ENCODE measurements at regions not wholly inside any gene's neighbourhood (a gene's known extent, or its start where the extent isn't known, plus 50 kb on each side); places are given as distances from the start of the nearest gene placed in this dataset.

- intact Hi-C loops (cut with DNase I), result no loop called here
- 0% methylated on average over 1 of the region's 4 CpGs for WGBS (ENCODE audit: insufficient coverage, low coverage, low lambda C conversion rate, missing lambda C conversion rate)
Measured at GRCh38 chr13:79043208-79043607, 362.8 kb downstream of the RBM26 start.

GRCh38 chr13:79037197-79037596 is 368.9 kb downstream of the RBM26 start:
- no peak for TF ChIP-seq CTCF (IDR thresholded peaks at IDR 0.05)
- TF ChIP-seq POLR2A (IDR thresholded peaks at IDR 0.05), result no peak
- H3K4me3 ChIP-seq, result no peak overlapping the region
- H3K9me3 ChIP-seq, result no peaks in the 10 kb centered on the region
- no peaks in the 10 kb centered on the region for H3K4me1 ChIP-seq
- H3K27me3 ChIP-seq, result no peaks in the 10 kb centered on the region
- no peak for DNase-seq
- ATAC-seq, result no peak
- intact Hi-C loops (cut with DNase I), result no loop called here
- H3K36me3 ChIP-seq, result no peaks in the 10 kb centered on the region
- H3K27ac ChIP-seq, result no peak overlapping the region
- 40% methylated on average over 1 of the region's 1 CpG for WGBS (ENCODE audit: insufficient coverage, low coverage, low lambda C conversion rate, missing lambda C conversion rate)

More at GRCh38 chr13:79043208-79043607, 362.8 kb downstream of the RBM26 start:
- Histone ChIP-seq H3K9me3 (no peaks in the 10 kb centered on the region), H3K36me3 (no peaks in the 10 kb centered on the region), H3K27me3 (no peaks in the 10 kb centered on the region), H3K27ac (no peak overlapping the region), H3K4me1 (no peaks in the 10 kb centered on the region), H3K4me3 (no peak overlapping the region)
- no peak for TF ChIP-seq CTCF (IDR thresholded peaks at IDR 0.05)
- no peak for TF ChIP-seq POLR2A (IDR thresholded peaks at IDR 0.05)
- ATAC-seq, result no peak
- DNase-seq, result no peak

GRCh38 chr13:79034341-79034740 is 371.7 kb downstream of the RBM26 start:
- WGBS (ENCODE audit: insufficient coverage, low coverage, low lambda C conversion rate, missing lambda C conversion rate), result 30% methylated on average over 7 of the region's 7 CpGs
- Histone ChIP-seq H3K36me3 (no peaks in the 10 kb centered on the region), H3K4me1 (no peaks in the 10 kb centered on the region), H3K4me3 (no peak overlapping the region), H3K9me3 (no peaks in the 10 kb centered on the region), H3K27ac (no peak overlapping the region), H3K27me3 (no peaks in the 10 kb centered on the region)
- intact Hi-C loops (cut with DNase I), result no loop called here
- TF ChIP-seq POLR2A (IDR thresholded peaks at IDR 0.05) (no peak), CTCF (IDR thresholded peaks at IDR 0.05) (no peak)
- no peak for ATAC-seq
- DNase-seq, result no peak

GRCh38 chr13:79030513-79030912 is 371.6 kb upstream of the OBI1 start:
- Histone ChIP-seq H3K9me3 (no peaks in the 10 kb centered on the region), H3K27ac (no peak overlapping the region), H3K27me3 (no peaks in the 10 kb centered on the region), H3K4me3 (no peak overlapping the region), H3K36me3 (no peaks in the 10 kb centered on the region), H3K4me1 (no peaks in the 10 kb centered on the region)
- ATAC-seq, result no peak
- TF ChIP-seq POLR2A (IDR thresholded peaks at IDR 0.05) (no peak), CTCF (IDR thresholded peaks at IDR 0.05) (no peak)
- WGBS (ENCODE audit: insufficient coverage, low coverage, low lambda C conversion rate, missing lambda C conversion rate), result 50% methylated on average over 2 of the region's 2 CpGs
- no peak for DNase-seq
- intact Hi-C loops (cut with DNase I), result no loop called here

- Histone ChIP-seq H3K4me1 (no peaks in the 10 kb centered on the region), H3K9me3 (no peaks in the 10 kb centered on the region), H3K27me3 (no peaks in the 10 kb centered on the region), H3K36me3 (no peaks in the 10 kb centered on the region), H3K27ac (no peak overlapping the region), H3K4me3 (no peak overlapping the region)
- intact Hi-C loops (cut with DNase I), result no loop called here
- no peak for TF ChIP-seq POLR2A (IDR thresholded peaks at IDR 0.05)
- peak in 2 of 4 donors; percentile 6 for TF ChIP-seq CTCF (IDR thresholded peaks at IDR 0.05)
- ATAC-seq (peak in 2 of 4 donors; percentile 23 to 52), DNase-seq (no peak)
- WGBS (ENCODE audit: insufficient coverage, low coverage, low lambda C conversion rate, missing lambda C conversion rate), result 25% methylated on average over 2 of the region's 2 CpGs
Measured at GRCh38 chr13:79018166-79018565, 359.2 kb upstream of the OBI1 start.
